ENCODE measurements at regions not wholly inside any gene's neighbourhood (a gene's known extent, or its start where the extent isn't known, plus 50 kb on each side); places are given as distances from the start of the nearest gene placed in this dataset.

DNA sequence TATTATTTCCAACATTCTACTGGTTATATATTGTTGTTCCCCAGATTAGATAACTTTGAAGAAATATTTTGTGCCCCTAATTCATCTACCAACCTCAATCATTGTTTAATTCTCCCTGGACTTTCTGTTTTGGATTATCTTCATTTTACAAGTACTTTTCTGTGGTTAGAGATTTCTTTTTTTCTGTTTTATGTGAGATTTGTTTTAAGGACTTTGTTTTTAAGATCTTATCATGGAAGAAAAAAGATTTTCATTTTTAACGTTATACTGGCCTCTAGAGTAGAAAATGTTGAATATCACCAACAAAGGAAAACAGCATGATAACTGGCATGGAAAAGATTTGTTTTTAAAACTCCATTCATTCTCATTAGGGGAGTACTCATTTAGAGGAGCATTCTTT, 210.9 kb upstream of the KCNMB2 start:
- no peaks in the 10 kb centered on the region for H3K36me3 ChIP-seq
- TF ChIP-seq, protein P1, sequence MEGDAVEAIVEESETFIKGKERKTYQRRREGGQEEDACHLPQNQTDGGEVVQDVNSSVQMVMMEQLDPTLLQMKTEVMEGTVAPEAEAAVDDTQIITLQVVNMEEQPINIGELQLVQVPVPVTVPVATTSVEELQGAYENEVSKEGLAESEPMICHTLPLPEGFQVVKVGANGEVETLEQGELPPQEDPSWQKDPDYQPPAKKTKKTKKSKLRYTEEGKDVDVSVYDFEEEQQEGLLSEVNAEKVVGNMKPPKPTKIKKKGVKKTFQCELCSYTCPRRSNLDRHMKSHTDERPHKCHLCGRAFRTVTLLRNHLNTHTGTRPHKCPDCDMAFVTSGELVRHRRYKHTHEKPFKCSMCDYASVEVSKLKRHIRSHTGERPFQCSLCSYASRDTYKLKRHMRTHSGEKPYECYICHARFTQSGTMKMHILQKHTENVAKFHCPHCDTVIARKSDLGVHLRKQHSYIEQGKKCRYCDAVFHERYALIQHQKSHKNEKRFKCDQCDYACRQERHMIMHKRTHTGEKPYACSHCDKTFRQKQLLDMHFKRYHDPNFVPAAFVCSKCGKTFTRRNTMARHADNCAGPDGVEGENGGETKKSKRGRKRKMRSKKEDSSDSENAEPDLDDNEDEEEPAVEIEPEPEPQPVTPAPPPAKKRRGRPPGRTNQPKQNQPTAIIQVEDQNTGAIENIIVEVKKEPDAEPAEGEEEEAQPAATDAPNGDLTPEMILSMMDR (IDR thresholded peaks at IDR 0.05 in 8 of 11, conservative IDR thresholded peaks at IDR 0.05 in 3 of 11) = peak in 7 of 11 experiments; percentile 19 to 54 (median 44)
- TF ChIP-seq POLR2A (IDR thresholded peaks at IDR 0.05) (no peak), POLR2AphosphoS5 (IDR thresholded peaks at IDR 0.05) (no peak)
- no peaks in the 10 kb centered on the region for H3K9me3 ChIP-seq
- no peaks in the 10 kb centered on the region for H3K27me3 ChIP-seq (replicated peaks in 1 of 7)
- no peak for DNase-seq
- no peak overlapping the region for H3K4me3 ChIP-seq
- peak overlapping the region in 1 of 8 donors; percentile 3 for H3K27ac ChIP-seq
- peaks cover 0 to 8% (median 2%) of the 10 kb centered on the region in 6 donors for H3K4me1 ChIP-seq
- intact Hi-C loops (cut with DNase I; ENCODE audit: low total_unique reads) = no loop called here
- WGBS, 5 donors = 4 to 12% (median 6%) methylated on average over 1 of the region's 1 CpG

DNA sequence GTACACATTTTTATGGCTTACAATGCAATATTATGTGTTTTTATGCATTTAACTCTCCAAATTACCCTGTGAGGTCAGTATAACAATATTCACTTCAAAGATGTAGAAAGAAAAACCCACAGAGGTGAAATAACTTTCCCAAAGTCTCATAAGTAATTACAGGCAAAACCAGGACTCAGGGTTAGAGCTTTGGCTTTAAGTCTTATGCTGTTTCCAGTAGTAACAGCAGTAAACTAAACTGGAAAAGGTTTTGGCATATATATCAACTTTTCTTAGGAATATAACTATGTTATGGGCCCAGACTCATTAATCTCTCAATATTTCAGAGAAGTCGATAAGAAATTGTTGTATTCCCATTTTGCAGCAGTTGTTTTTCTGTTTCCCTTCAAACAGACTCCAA, 206.3 kb upstream of the KCNMB2 start:
- Histone ChIP-seq H3K27ac (no peak overlapping the region), H3K9me3 (no peaks in the 10 kb centered on the region), H3K4me1 (peaks cover 0 to 8% (median 2%) of the 10 kb centered on the region in 6 donors), H3K4me3 (no peak overlapping the region), H3K36me3 (no peaks in the 10 kb centered on the region), H3K27me3 (replicated peaks in 1 of 7) (no peaks in the 10 kb centered on the region)
- no peak for DNase-seq
- intact Hi-C loops (cut with DNase I; ENCODE audit: low total_unique reads) = no loop called here
- WGBS, 5 donors = 83 to 97% (median 87%) methylated on average over 1 of the region's 1 CpG
- TF ChIP-seq POLR2A (IDR thresholded peaks at IDR 0.05) (no peak), POLR2AphosphoS5 (IDR thresholded peaks at IDR 0.05) (no peak)
- TF ChIP-seq, protein P1 (IDR thresholded peaks at IDR 0.05 in 8 of 11, conservative IDR thresholded peaks at IDR 0.05 in 3 of 11) = no peak

DNA sequence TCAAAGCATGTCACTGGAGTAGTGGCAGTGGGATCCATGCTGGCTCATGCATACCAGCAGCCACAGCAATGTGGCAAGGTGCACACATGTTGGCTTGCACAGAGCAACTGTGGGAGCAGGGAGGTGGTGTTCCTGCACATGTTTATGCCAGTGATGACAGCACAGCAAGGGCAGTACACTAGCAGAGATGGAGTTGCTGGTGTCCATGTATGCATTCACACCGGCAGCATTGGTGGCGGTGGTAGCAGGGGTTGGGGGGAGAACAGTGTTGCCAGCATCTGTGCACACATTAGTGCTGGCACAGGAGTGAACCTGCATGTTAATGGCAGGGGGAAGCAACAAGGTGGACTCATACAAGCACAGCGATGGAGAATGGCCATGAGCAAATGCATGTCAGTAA, 202.0 kb upstream of the KCNMB2 start:
- WGBS, 5 donors = 96 to 100% (median 98%) methylated on average over 3 of the region's 3 CpGs
- no peaks in the 10 kb centered on the region for H3K27me3 ChIP-seq (replicated peaks in 1 of 7)
- no peak overlapping the region for H3K27ac ChIP-seq
- H3K4me3 ChIP-seq = no peak overlapping the region
- intact Hi-C loops (cut with DNase I; ENCODE audit: low total_unique reads) = no loop called here
- TF ChIP-seq, protein P1 (IDR thresholded peaks at IDR 0.05 in 8 of 11, conservative IDR thresholded peaks at IDR 0.05 in 3 of 11) = no peak
- TF ChIP-seq POLR2AphosphoS5 (IDR thresholded peaks at IDR 0.05) = no peak
- TF ChIP-seq POLR2A (IDR thresholded peaks at IDR 0.05) = no peak
- DNase-seq = peak; percentile 36
- H3K9me3 ChIP-seq = no peaks in the 10 kb centered on the region
- no peaks in the 10 kb centered on the region for H3K4me1 ChIP-seq
- H3K36me3 ChIP-seq = no peaks in the 10 kb centered on the region

DNA sequence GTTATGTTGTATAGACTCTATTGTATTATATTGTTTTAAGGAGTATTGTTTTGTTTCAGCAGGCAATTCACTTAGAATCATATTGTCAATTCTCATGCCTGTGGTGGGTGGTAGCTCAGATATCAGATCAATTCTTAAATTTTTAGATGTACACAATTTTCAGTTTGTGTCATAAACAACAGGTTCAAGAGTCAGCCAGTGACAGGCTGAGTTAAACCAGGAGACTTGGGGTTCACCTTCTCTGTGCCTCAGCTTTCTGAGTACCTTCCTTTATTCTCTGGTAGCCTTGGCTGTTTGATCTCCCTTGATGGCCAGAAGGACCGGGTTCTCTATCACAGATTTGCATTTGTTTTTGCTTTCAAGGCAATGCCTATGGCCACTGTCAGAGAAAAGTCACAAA, 199.9 kb upstream of the KCNMB2 start:
- Histone ChIP-seq H3K9me3 (no peaks in the 10 kb centered on the region), H3K4me3 (no peak overlapping the region), H3K27me3 (replicated peaks in 1 of 7) (no peaks in the 10 kb centered on the region), H3K27ac (no peak overlapping the region), H3K36me3 (no peaks in the 10 kb centered on the region), H3K4me1 (peaks cover 0 to 12% (median 0%) of the 10 kb centered on the region in 6 donors)
- DNase-seq = no peak
- 89 to 100% (median 91%) methylated on average over 1 of the region's 1 CpG for WGBS, 5 donors
- intact Hi-C loops (cut with DNase I; ENCODE audit: low total_unique reads) = no loop called here
- TF ChIP-seq, protein P1 (IDR thresholded peaks at IDR 0.05 in 8 of 11, conservative IDR thresholded peaks at IDR 0.05 in 3 of 11) = no peak
- TF ChIP-seq POLR2AphosphoS5 (IDR thresholded peaks at IDR 0.05) (no peak), POLR2A (IDR thresholded peaks at IDR 0.05) (no peak)

Measured in spleen (tissue), 11 donors.